GM19463 (cell line): ENCODE measurements at regions not wholly inside any gene's neighbourhood (a gene's known extent, or its start where the extent isn't known, plus 50 kb on each side); places are given as distances from the start of the nearest gene placed in this dataset.
A peak's percentile ranks its signal among the peaks of the same experiment; 100 is the strongest.
"Not testable (repeated sequence)": the region's sequence is repeated elsewhere in the genome, so short reads cannot be mapped to it uniquely, and the experiment has no call there.

Experiments used
- ATAC-seq: cut with Tn5 transposase; IDR thresholded peaks from one replicate; pipeline ENCODE4 v1.9.1; 2021; ENCODE audit warnings: mild to moderate bottlenecking, moderate library complexity; ENCODE audit not compliant: unreplicated experiment

- ATAC-seq: no peak
Measured at GRCh38 chr22:22716136-22716665, 71.8 kb downstream of the GGTLC2 start.

DNA sequence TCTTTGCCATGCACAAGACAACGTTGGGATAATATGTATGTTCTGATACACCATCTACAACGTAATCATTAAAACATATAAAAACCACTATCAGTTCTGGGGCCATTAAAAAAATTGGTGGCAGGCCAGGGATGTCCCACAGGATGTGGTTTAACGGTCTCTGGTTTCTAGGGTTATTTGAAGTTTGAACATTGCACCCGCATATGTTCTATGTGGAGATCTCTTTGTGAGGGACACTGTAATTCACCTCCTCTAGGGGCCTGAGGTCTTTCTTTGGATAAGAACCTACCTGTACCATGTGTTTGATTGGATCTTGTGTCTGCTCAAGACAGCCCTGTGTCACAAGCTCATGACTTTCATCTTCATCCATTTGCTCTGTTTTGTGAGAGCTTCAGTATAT, 73.2 kb downstream of the GGTLC2 start:
- no peak for ATAC-seq

DNA sequence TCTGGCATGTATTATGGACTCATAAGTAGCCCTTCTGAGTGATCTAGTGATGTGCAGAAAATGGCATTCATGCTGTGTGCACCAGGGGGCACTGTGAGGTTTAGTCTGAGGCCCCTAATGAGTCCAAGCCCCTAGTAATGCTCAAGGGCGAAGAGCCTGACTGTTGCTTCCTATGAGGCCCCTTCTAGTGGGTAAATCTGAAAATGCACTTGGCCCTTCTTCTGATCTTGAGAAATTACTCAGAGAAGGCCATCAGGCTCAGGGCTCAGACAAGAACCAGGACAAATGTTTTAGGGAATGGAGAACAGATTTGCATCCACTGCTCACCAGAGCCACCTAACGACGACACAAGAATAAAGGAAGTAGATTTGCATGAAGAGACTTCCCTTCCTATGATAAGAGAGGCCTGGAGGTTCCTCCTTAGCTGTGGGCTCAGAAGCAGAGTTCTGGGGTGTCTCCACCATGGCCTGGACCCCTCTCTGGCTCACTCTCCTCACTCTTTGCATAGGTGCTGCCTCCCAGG, 75.8 kb downstream of the GGTLC2 start:
- peak; percentile 52 for ATAC-seq

DNA sequence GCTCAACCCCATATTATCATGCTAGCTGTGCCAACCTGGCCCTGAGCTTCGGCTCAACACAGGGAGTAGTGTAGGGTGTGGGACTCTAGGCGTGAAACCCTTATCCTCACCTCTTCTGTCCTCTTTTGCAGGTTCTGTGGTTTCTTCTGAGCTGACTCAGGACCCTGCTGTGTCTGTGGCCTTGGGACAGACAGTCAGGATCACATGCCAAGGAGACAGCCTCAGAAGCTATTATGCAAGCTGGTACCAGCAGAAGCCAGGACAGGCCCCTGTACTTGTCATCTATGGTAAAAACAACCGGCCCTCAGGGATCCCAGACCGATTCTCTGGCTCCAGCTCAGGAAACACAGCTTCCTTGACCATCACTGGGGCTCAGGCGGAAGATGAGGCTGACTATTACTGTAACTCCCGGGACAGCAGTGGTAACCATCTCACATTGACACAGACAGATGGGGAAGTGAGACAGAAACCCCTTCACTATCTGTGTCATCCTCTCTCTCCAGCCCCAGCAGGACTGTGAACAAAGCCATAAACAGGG, 76.4 kb downstream of the GGTLC2 start:
- ATAC-seq: peak; percentile 80

GRCh38 chr22:22721681-22722354, 77.4 kb downstream of the GGTLC2 start:
- ATAC-seq: peak; percentile 37

DNA sequence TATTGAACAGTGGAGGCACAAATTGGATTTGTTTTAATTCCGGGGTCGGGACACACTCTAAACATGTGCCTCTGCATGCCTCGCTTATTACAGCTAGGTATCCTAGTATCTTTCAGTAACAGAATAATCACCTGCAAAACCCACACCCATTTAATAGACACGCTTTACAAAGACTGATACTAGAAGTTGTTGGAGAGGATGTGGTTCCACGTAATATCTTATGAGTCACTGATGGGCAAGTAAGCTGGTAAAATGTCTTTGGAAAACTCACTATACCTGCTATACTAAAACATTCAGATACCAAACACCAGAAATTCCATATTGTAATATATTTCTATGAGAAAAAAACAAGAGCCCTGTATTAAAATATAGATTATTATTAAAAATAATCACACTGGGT, 84.0 kb downstream of the GGTLC2 start:
- no peak for ATAC-seq

DNA sequence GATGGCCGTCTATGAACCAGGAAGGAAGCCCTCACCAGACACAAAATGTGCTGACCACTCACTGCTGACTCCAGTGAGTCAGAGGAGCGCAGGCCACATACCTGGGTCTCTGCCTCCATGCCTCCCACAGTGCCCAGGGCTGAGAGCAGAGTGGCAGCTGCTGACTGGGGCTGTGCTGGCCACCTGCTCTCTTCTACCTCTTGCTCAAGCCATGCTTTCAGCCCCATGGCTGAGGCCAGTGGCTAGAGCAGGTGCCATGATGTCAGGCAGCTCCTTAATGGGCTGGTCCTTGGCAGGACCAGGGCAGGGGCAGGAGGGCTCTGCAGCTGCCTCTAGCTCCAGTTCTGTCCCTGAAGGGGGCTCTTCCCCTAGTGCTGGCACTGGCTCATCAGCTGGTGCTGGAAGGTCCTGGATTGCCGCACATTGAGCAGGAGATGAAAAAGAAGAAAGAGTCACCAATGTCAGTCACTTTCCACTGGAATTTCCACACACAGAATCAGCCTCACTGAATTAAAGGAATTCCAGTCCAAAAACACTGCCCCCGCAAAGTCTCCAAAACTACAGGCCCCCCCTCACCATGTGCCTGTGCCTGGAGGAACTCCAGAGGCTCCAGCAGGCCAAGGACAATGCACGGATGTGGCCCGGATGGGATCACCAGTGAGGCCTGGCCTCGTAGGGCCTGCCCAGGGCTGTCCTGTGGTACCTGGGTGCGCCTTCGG, 86.4 kb downstream of the GGTLC2 start:
- no peak for ATAC-seq

DNA sequence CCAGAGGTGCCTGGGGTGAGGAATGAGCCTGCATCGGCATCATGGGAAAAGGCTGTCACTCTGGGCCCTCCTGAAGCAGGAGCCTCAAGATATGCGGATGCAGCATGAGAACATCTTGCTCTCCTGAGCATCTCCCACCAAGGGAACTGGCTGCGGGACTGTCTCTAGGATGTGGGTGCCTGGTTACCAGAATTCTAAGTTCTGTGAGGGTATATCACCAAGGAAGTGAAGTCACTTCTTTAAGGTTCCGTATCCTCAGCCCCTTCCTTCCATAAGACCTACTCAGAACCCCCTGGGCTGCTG, 86.9 kb downstream of the GGTLC2 start:
- ATAC-seq: no peak

DNA sequence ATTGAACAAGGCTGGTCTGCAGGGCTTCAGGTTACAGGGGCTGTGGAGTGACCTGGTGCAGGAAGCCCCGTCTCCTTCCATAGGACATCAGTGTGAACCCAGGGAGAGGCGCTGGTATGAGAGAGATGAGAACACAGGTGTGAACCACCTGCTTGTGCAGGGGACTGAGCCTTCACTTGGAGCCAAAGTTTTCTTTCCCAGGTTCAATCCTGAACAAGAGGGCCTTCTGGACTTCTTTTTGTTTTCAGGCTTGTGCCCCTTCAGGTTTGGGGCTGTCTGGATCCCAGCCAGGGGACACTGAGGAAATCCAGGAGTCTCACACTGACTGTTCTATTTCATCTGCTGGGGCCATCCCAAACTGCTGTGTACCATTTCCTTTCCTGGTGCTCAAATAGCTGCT, 88.6 kb downstream of the GGTLC2 start:
- not testable (repeated sequence) for ATAC-seq

DNA sequence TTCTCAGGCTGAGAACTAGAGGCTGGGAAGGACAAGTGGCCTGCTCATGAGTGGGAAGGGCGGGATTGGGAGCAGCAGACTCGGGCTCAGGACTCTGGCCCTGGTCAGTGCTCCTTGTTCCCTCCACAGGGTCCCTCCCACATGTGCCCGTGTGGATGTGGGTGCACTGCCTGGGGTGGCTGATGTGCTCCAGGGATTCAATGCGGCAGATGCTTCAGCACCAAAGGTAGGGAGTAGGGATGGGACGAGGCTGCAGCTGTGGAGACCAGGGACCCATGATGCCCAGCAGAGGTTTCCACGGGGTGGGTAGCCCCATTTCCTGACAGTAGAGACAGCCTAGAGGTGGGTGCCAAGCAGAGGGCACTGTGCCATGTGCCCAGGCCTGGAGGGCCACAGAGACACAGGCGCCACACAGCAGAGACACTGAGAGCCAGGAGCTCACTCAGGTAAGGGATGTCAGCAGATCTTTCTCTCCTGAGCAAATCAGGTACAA, 89.5 kb downstream of the GGTLC2 start:
- no peak for ATAC-seq

DNA sequence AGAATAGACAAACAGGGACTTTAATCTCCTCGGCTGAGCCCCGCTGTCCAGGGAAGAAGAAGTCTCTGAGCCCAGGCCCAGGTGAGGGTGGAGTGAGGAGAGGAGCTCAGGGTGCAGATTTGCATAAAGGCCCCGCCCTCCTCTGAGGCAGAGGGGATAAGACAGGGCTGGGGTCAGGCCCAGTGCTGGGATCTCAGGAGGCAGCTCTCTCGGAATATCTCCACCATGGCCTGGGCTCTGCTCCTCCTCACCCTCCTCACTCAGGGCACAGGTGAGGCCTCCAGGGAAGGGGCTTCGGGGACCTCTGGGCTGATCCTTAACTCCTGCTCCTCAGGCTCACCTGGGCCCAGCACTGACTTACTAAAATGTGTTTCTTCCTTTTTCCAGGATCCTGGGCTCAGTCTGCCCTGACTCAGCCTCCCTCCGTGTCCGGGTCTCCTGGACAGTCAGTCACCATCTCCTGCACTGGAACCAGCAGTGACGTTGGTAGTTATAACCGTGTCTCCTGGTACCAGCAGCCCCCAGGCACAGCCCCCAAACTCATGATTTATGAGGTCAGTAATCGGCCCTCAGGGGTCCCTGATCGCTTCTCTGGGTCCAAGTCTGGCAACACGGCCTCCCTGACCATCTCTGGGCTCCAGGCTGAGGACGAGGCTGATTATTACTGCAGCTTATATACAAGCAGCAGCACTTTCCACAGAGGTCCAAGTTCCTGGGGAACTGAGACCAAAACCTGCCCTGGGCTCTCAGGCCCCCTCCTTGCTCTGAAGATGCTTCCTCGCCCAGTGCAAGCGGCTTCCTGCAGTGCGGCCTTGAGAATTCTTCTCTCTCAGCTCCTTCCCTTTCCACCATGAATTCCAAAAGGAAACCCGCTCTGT, 90.2 kb downstream of the GGTLC2 start:
- not testable (repeated sequence) for ATAC-seq

DNA sequence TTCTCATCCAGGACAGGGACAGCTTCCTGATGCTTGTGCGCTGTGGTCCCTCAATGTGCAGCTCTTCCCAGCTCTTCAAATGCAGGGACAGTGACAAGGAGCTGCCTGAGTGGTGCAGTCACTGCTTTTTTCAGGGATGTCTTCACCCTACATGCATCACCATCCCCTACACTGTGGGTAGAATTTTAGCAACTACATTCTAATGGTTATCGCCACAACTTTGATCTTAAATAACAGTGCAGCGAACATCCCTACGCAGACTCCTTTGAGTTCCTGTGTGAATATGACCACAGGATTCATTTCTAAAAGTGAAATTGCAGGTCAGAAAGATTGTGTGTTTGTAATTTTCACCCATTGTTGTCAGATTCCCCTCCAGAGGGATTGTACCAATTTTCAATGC, 90.9 kb downstream of the GGTLC2 start:
- ATAC-seq: not testable (repeated sequence)

DNA sequence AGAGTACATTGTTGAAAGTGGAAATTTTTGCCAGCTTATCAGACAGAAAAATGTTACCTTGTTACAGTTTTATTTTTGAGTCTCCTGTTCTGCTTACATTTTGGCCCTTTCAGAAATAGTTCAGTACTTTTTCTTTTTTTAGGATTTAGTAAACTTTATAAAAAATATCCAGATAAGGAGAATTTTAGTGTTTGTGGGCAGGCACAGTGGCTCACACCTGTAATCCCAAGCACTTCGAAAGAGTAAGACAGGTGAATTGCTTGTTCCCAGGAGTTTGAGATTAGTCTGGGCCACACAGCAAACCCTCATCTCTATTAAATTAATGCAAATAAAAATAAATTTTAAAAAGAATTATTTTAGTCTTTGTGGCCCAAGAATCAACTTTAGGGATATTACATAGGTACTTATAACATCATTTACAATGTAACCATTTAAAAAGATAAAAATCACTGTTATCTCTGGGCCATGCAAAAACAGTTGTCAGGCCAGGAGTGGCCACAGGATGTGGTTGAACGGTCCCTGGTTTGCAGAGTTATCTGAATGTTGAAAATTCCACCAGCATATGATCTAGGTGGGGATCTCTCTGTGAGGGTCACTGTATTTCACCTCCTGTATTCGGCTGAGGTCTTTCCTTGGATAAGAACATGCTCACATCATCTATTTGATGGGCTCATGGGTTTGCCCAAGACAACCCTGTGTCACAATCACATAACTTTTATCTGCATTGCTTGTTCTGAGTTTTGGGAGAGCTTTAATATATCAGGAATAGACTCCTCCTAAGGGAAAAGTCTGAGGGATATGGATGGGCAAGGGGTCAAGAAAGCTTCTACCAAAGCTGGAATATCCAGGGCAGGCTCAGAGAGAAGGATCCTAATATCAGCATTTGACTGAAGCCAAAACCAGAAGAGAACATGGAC, 91.5 kb downstream of the GGTLC2 start:
- ATAC-seq: no peak

- ATAC-seq: no peak
Measured at GRCh38 chr22:22737590-22737989, 93.2 kb downstream of the GGTLC2 start.

- ATAC-seq: no peak
Measured at GRCh38 chr22:22738959-22739585, 94.7 kb downstream of the GGTLC2 start.

DNA sequence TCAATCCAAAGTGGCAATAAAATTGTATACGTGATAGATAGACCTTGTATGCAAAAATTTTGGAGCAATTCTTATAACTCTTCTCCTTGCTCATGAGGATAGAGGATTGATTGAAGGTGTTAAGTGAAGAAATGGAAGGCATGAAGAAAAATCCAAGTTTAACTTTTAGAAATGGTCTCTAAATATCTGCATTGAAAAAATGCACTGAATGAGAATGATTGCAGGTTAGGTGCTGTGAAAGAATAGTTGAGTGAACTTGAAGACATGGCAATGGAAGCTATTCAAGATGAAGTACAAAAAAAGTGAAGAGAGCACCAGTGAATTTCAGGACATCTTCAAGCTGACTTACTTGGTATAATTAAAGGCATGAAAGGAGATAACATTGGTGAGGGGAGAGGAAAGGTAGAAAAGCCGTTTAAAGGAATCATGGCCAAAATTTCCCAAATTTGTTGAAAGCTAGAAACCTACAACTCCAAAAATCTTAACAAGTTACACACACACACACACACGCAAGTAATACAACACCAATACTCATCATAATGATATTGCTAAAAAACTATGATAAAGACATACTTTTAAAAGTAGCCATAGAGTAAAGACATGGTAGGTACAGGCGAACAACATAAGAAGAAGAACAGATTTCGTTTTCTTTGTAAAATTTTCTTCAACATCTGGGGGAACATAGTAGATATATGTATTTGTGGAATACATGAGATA, 96.3 kb downstream of the GGTLC2 start:
- no peak for ATAC-seq

DNA sequence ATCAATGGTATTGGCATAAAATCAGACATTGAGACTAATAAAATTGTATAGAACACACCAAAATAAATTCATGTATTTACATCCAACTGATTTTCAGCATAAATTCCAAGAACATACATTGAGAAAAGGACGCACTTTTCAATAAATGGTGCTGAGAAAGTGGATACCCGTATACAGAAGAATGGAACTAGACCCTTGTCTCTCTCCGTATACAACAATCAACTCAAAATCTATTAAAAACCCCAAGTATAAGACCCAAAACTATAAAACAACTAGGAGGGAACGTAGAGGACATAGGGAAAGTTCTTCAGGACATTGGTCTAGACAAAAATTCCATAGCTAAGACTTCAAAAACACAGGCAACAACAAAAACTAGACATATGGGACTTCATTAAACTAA, 97.4 kb downstream of the GGTLC2 start:
- ATAC-seq: no peak

- ATAC-seq: no peak
Measured at GRCh38 chr22:22742641-22743040, 98.2 kb downstream of the GGTLC2 start.
